ENCODE measurements at regions not wholly inside any gene's neighbourhood (a gene's known extent, or its start where the extent isn't known, plus 50 kb on each side); places are given as distances from the start of the nearest gene placed in this dataset.
A peak's percentile ranks its signal among the peaks of the same experiment; 100 is the strongest.

DNA sequence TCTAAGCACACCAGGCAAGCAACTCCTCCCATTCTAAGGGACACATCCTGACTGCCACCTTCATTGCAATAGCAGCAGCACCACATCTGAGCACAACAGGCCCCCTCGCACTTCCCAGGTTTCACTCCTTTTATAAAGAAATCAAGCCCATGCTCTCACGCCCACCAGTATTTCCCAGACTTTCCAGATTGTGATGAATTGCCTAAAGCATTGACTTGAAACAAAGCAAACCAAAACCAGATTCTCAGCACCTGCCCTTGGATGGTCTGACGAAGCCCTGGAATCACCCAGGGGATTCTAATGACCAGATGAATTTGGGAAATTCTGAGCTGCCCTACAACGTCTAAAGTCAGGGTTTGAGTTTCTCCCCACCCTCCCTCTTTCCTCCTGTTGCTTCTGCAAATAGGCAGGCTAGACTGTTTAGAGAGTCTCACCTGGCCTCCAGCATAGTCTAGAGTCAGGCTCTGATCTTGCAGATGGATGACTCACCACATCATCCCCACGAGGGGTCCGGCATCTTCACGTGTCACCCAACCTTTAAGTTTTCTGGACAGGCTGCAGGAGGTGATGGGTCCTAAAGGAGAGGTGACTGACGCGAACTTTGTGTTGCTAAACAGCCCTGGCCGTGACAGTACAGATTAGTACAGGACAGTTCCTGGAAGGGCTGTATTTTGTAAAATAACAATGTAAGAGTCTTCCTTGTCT, 198.0 kb downstream of the SKIDA1 start:
- ChIA-PET CTCF (no interaction called here), POLR2A (no interaction called here)
- no peak overlapping the region for H3K27ac ChIP-seq (ENCODE audit: low read depth, low read length)
- DNase-seq (ENCODE audit: low read depth, low spot score), result no peak
- H3K4me3 ChIP-seq (ENCODE audit: low read depth, low read length), result no peak overlapping the region
- H3K9me3 ChIP-seq (ENCODE audit: control insufficient read depth, insufficient read depth, low read length), result no peaks in the 10 kb centered on the region
- no peaks in the 10 kb centered on the region for H3K27me3 ChIP-seq (ENCODE audit: control insufficient read depth, insufficient read depth, low read length)
- TF ChIP-seq, protein P1, sequence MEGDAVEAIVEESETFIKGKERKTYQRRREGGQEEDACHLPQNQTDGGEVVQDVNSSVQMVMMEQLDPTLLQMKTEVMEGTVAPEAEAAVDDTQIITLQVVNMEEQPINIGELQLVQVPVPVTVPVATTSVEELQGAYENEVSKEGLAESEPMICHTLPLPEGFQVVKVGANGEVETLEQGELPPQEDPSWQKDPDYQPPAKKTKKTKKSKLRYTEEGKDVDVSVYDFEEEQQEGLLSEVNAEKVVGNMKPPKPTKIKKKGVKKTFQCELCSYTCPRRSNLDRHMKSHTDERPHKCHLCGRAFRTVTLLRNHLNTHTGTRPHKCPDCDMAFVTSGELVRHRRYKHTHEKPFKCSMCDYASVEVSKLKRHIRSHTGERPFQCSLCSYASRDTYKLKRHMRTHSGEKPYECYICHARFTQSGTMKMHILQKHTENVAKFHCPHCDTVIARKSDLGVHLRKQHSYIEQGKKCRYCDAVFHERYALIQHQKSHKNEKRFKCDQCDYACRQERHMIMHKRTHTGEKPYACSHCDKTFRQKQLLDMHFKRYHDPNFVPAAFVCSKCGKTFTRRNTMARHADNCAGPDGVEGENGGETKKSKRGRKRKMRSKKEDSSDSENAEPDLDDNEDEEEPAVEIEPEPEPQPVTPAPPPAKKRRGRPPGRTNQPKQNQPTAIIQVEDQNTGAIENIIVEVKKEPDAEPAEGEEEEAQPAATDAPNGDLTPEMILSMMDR (IDR thresholded peaks at IDR 0.05; ENCODE audit: low read depth, low read length), result no peak

DNA sequence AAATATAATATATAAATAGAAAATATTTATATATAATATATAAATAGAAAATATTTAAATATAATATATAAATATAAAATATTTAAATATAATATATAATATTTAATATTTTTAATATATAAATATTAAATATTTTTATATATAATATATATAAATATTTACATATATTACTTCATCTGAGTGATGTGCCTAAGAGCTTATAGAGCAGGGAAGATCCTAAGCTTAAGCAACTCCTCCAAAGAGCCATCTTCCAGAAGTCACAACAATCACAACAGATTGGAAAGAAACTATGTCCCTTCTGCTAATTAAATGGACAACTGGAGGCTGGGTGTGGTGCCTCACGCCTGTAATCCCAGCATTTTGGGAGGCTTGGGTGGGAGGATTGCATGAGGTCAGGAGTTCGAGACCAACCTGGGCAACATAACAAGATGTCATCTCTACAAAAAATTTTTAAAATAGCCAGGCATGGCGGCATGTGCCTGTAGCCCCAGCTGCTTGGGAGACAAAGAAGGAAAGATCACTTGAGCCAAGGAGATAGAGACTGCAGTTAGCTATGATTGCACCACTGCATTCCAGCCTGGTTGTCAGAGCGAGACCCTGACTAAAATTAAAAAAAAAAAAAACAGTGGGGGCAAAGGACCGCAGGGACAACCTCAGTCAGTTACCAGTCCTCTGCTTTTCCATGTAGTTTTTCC, 198.7 kb downstream of the SKIDA1 start:
- Histone ChIP-seq H3K4me3 (ENCODE audit: low read depth, low read length) (no peak overlapping the region), H3K27me3 (ENCODE audit: control insufficient read depth, insufficient read depth, low read length) (no peaks in the 10 kb centered on the region), H3K27ac (ENCODE audit: low read depth, low read length) (no peak overlapping the region), H3K9me3 (ENCODE audit: control insufficient read depth, insufficient read depth, low read length) (no peaks in the 10 kb centered on the region)
- POLR2A ChIA-PET, result no interaction called here
- TF ChIP-seq, protein P1 (IDR thresholded peaks at IDR 0.05; ENCODE audit: low read depth, low read length), result no peak
- no peak for DNase-seq (ENCODE audit: low read depth, low spot score)
- CTCF ChIA-PET, result no interaction called here

DNA sequence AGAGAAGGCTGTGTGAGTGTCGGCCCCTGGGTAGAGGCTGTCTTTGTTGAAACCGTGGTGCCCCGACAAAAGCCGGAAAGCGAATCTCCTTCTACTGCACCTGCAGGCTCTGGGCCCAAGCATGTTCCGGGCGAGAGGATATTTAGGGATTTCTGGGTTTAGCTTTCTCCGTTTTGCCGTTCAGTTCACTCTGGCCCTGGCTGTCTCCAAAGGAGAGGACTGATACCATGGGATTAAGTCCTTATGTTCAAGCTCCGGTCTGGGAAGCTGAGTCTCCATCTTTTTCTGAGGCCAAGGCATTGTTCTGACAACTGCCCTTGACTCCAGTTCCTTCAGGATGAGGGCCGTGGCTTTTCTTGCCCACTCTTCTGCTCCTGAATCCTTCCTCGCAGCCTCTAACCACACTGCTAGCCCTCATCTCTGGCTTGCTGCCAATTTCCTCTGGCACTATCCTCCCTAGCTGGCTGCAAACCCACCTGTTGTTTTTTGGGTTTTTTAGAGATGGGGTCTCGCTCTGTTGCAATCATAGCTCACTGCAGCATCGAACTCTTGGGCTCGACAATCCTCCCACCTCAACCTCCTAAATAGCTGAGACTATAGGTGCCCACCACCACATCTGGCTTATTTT, 206.8 kb downstream of the SKIDA1 start:
- no peaks in the 10 kb centered on the region for H3K27me3 ChIP-seq (ENCODE audit: control insufficient read depth, insufficient read depth, low read length)
- CTCF ChIA-PET, result interaction anchor here (1.6 kb wide), 1 partner anchor 39 kb away, joined by 8 read pairs; no protein-coding TSS in a partner anchor
- TF ChIP-seq, protein P1 (IDR thresholded peaks at IDR 0.05; ENCODE audit: low read depth, low read length), result no peak
- no peaks in the 10 kb centered on the region for H3K9me3 ChIP-seq (ENCODE audit: control insufficient read depth, insufficient read depth, low read length)
- no peak for DNase-seq (ENCODE audit: low read depth, low spot score)
- POLR2A ChIA-PET, result interaction anchor here (0.6 to 1.7 kb wide), 4 partner anchors 26 to 405 kb away, joined by 3 to 24 read pairs (median 4); no protein-coding TSS in a partner anchor
- peak overlapping the region; percentile 42 for H3K27ac ChIP-seq (ENCODE audit: low read depth, low read length)
- H3K4me3 ChIP-seq (ENCODE audit: low read depth, low read length), result no peak overlapping the region

GRCh38 chr10:21317902-21318301, 207.6 kb downstream of the SKIDA1 start:
- TF ChIP-seq, protein P1 (IDR thresholded peaks at IDR 0.05; ENCODE audit: low read depth, low read length), result no peak
- Histone ChIP-seq H3K27me3 (ENCODE audit: control insufficient read depth, insufficient read depth, low read length) (no peaks in the 10 kb centered on the region), H3K4me3 (ENCODE audit: low read depth, low read length) (no peak overlapping the region), H3K9me3 (ENCODE audit: control insufficient read depth, insufficient read depth, low read length) (no peaks in the 10 kb centered on the region), H3K27ac (ENCODE audit: low read depth, low read length) (peak overlapping the region; percentile 42)
- peak; percentile 85 for DNase-seq (ENCODE audit: low read depth, low spot score)
- ChIA-PET CTCF (interaction anchor here (0.8 to 1.6 kb wide), 2 partner anchors 20 to 38 kb away, joined by 3 to 8 read pairs; no protein-coding TSS in a partner anchor), POLR2A (interaction anchor here (1.2 to 1.7 kb wide), 2 partner anchors 25 to 52 kb away, joined by 3 to 24 read pairs; no protein-coding TSS in a partner anchor)

Data from AG04450 (cell line).